ENCODE measurements at regions not wholly inside any gene's neighbourhood (a gene's known extent, or its start where the extent isn't known, plus 50 kb on each side); places are given as distances from the start of the nearest gene placed in this dataset.
A peak's percentile ranks its signal among the peaks of the same experiment; 100 is the strongest.

GRCh38 chr2:145740302-145740701 lies 1220.4 kb upstream of the ZEB2 start:
- Mint-ChIP-seq H3K4me1 (peaks cover 52% of the 10 kb centered on the region), H3K4me3 (peak overlapping the region; percentile 24), H3K9me3 (ENCODE audit: insufficient read depth) (no peaks in the 10 kb centered on the region), H3K27me3 (no peaks in the 10 kb centered on the region), H3K27ac (no peak overlapping the region)
- H4K20me1 ChIP-seq (ENCODE audit: control insufficient read depth, insufficient read depth, low read length, poor library complexity, severe bottlenecking) = no peaks in the 10 kb centered on the region
- H3K27me3 ChIP-seq (replicated peaks in 1 of 4; ENCODE audit: control extremely low read depth in 1 of 4, control insufficient read depth in 3 of 4, insufficient read depth in 4 of 4, low read length in 3 of 4) = no peaks in the 10 kb centered on the region
- no peak overlapping the region for H3K9ac ChIP-seq (ENCODE audit: low read length)
- DNase-seq (no peak), ATAC-seq (ENCODE audit: low read depth) (no peak)
- no peak overlapping the region for H3K27ac ChIP-seq (ENCODE audit: low read length in 2 of 2)
- no peak overlapping the region for H3K4me3 ChIP-seq (ENCODE audit: control extremely low read depth in 1 of 5, extremely low read depth in 1 of 5, insufficient read depth in 1 of 5, low read depth in 2 of 5, low read length in 4 of 5)
- H3K36me3 ChIP-seq (replicated peaks in 1 of 2; ENCODE audit: control extremely low read depth in 1 of 2, control insufficient read depth in 1 of 2, extremely low read depth in 1 of 2, insufficient read depth in 2 of 2, low read length in 1 of 2) = no peaks in the 10 kb centered on the region
- ChIA-PET CTCF (interaction anchor here (2.3 kb wide), 1 partner anchor 12 kb away, joined by 8 read pairs; no protein-coding TSS in a partner anchor), POLR2A (no interaction called here)
- peaks cover 19 to 25% of the 10 kb centered on the region in 2 donors for H3K4me1 ChIP-seq (ENCODE audit: control insufficient read depth in 2 of 2, insufficient read depth in 2 of 2, low read length in 2 of 2)
- no peak for TF ChIP-seq CTCF (IDR thresholded peaks at IDR 0.05)
- TF ChIP-seq EZH2 (IDR thresholded peaks at IDR 0.05; ENCODE audit: borderline replicate concordance, insufficient read depth, low read depth, low read length, poor library complexity, severe bottlenecking) = no peak
- WGBS (ENCODE audit: insufficient coverage) = no CpG with 5 or more reads among the region's 3 CpGs
- H3K9me3 ChIP-seq (ENCODE audit: control extremely low read depth in 1 of 3, control insufficient read depth in 2 of 3, insufficient read depth in 1 of 3, low read length in 2 of 3) = peaks cover 0 to 2% (median 0%) of the 10 kb centered on the region in 3 donors
- no peak overlapping the region for H2AFZ ChIP-seq (ENCODE audit: insufficient read depth, low read depth, low read length, poor library complexity, severe bottlenecking)
- intact Hi-C loops (cut with micrococcal nuclease) = loop anchor here (10.0 kb wide), 1 partner anchor 1036 kb away; no protein-coding TSS in a partner anchor
- no peaks in the 10 kb centered on the region for H3K79me2 ChIP-seq (ENCODE audit: control insufficient read depth, insufficient read depth, low read length)
- H3K4me2 ChIP-seq (replicated peaks; ENCODE audit: low read depth, low read length, poor library complexity, severe bottlenecking) = no peak overlapping the region

DNA sequence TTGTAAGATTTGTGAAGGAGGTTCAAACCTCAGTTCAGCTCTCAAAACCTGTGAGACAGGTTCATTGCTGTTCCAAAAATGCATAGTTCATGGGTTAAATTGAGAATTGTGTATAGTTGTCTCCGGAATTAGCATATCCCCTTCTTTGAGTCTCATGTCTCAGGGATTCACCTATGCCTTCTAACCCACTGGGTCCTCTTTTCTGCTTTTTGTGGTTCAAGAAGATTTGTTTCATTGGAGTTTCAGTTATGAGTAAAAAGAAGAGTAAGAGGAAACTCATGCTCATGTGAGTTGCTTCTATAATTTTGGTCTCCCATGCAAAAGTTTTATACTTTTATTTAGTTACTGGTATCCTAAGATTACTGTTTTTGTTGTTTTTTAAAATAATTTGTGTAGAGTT lies 1219.8 kb upstream of the ZEB2 start:
- Mint-ChIP-seq H3K27ac (peak overlapping the region; percentile 34), H3K4me1 (peaks cover 46% of the 10 kb centered on the region), H3K4me3 (no peak overlapping the region), H3K9me3 (ENCODE audit: insufficient read depth) (no peaks in the 10 kb centered on the region), H3K27me3 (no peaks in the 10 kb centered on the region)
- Histone ChIP-seq H3K27ac (ENCODE audit: low read length in 2 of 2) (no peak overlapping the region), H4K20me1 (ENCODE audit: control insufficient read depth, insufficient read depth, low read length, poor library complexity, severe bottlenecking) (no peaks in the 10 kb centered on the region), H3K4me1 (ENCODE audit: control insufficient read depth in 2 of 2, insufficient read depth in 2 of 2, low read length in 2 of 2) (peaks cover 13 to 21% of the 10 kb centered on the region in 2 donors), H2AFZ (ENCODE audit: insufficient read depth, low read depth, low read length, poor library complexity, severe bottlenecking) (no peak overlapping the region), H3K4me3 (ENCODE audit: control extremely low read depth in 1 of 5, extremely low read depth in 1 of 5, insufficient read depth in 1 of 5, low read depth in 2 of 5, low read length in 4 of 5) (no peak overlapping the region), H3K9ac (ENCODE audit: low read length) (no peak overlapping the region), H3K9me3 (ENCODE audit: control extremely low read depth in 1 of 3, control insufficient read depth in 2 of 3, insufficient read depth in 1 of 3, low read length in 2 of 3) (peaks cover 0 to 2% (median 0%) of the 10 kb centered on the region in 3 donors), H3K27me3 (replicated peaks in 1 of 4; ENCODE audit: control extremely low read depth in 1 of 4, control insufficient read depth in 3 of 4, insufficient read depth in 4 of 4, low read length in 3 of 4) (no peaks in the 10 kb centered on the region), H3K4me2 (replicated peaks; ENCODE audit: low read depth, low read length, poor library complexity, severe bottlenecking) (no peak overlapping the region), H3K36me3 (replicated peaks in 1 of 2; ENCODE audit: control extremely low read depth in 1 of 2, control insufficient read depth in 1 of 2, extremely low read depth in 1 of 2, insufficient read depth in 2 of 2, low read length in 1 of 2) (no peaks in the 10 kb centered on the region), H3K79me2 (ENCODE audit: control insufficient read depth, insufficient read depth, low read length) (no peaks in the 10 kb centered on the region)
- WGBS (ENCODE audit: insufficient coverage) = no CpG with 5 or more reads among the region's 1 CpG
- DNase-seq = no peak
- CTCF ChIA-PET = no interaction called here
- POLR2A ChIA-PET = no interaction called here
- ATAC-seq (ENCODE audit: low read depth) = no peak
- no peak for TF ChIP-seq EZH2 (IDR thresholded peaks at IDR 0.05; ENCODE audit: borderline replicate concordance, insufficient read depth, low read depth, low read length, poor library complexity, severe bottlenecking)
- no peak for TF ChIP-seq CTCF (IDR thresholded peaks at IDR 0.05)
- intact Hi-C loops (cut with micrococcal nuclease) = loop anchor here (10.0 kb wide), 1 partner anchor 1035 kb away; no protein-coding TSS in a partner anchor
